GM18502 (cell line): ENCODE measurements at regions not wholly inside any gene's neighbourhood (a gene's known extent, or its start where the extent isn't known, plus 50 kb on each side); places are given as distances from the start of the nearest gene placed in this dataset.

Experiments used
- ATAC-seq: cut with Tn5 transposase; IDR thresholded peaks from one replicate; pipeline ENCODE4 v1.9.1; 2021; ENCODE audit warnings: mild to moderate bottlenecking; ENCODE audit not compliant: unreplicated experiment, poor library complexity

DNA sequence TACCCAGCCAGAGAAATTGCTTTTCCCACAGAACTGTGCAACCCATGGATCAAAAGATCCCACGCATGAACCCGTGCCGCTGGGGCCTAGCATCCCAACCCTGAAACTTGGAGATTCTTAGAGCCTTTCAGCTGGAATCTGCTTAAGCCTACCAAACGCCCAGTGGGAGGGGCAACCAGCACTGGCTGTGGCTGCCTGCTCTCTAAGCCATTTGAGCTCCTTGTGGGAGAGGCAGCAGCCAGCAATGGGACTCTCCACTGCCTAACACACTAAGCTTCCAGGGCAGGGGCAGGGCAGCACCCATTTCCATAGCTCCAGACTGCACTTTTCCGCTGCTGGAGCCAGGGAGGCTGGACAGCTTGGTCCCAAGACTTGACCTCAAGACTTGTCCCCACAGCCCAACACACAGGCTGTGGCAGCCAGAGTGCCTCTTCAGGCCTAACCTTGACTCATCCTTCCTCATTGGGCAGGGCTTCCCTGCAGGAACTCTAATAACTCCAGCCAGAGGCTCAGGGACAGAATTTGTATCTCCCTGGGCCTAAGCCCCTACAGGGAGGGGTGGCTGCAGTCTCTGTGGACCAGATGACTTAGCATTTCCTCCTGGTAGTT, 437.4 kb downstream of the MTRR start:
- ATAC-seq: no peak

GRCh38 chr5:8314965-8315364, 446.0 kb downstream of the MTRR start:
- ATAC-seq: no peak

DNA sequence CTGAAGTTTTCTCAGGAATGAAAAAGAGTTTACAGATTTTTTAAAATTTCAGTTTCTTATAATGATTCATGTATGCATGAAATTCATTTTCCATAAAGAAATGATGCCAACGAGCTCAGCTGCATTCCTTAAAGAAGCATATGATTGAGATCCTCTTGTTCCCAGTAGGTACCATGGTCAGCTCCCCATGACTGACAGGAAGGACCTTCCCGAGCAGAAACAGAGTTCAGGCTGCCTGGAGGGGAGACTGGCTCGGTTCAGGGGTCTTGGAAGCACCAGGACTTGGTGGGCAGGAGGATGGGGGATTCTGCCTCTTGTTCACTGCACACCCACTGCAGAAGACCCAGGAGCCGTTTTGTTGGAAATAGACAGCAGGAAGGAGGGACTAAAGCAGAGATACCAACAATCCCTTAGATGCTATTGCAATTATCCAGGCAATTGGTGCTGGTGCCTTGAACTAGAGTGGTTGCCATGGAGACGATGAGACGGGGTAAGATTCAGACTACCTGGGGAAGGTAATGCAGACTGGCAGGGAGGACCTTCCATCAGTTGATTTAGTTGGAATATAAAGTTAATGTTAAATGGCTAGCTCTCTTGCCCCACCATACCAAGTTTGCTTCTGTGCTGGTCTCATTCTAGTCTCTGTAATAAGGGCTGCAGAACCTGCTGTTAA, 447.8 kb downstream of the MTRR start:
- no peak for ATAC-seq

DNA sequence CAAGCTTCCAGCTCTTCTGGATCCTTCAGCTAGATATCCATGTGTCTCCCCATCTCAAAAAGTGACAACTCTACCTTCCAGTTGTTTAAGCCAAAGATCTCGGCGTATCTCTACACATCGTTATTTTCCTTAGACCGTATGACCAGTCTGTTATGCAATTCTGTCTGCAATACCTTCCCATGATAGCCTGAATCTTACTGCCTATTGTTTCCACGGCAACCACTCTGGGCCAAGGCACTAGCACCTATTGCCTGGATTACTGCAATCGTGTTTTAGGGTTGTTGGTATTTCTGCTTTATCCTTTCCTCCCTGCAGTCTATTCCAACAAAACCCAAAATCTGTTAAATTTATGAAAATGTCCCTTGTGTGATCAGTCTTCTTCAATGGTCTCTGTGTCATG, 448.4 kb downstream of the MTRR start:
- ATAC-seq: no peak

GRCh38 chr5:8320244-8320643, 451.3 kb downstream of the MTRR start:
- ATAC-seq: no peak

DNA sequence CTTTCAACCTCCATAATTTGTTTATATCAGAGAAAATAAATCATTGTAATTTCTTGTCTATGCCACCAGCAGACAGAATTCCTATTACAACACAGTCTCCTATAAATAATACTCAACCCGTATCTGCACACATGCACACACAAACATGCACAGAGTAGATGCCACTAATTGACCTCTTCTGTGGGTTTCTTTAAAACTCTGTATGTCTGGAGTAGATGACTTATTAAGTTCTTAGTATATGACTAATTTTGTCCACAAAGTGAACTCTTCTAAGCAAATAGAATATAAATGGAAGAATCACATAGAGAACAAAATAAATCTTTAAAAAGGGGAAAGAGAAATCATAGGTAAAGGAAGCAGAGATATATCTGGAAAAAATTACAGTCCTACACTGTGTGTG, 452.3 kb downstream of the MTRR start:
- no peak for ATAC-seq

DNA sequence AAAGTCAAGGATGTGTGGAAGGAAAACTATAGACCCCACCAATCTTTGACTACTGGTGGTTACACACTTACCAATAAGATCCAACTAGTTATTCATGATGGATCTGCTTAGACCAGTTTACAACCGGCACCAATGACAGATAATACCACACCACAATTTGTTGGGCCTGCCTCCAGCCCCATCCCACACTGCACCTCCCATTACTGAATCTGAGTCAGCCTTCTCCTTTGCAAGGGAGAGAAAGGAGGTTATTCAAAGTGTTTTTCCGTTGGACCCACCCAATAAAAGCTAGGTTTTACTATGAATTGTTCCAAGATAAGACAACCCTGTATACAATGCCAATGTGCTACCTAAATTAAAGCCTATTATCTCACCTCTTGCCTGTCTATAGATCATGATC, 453.5 kb downstream of the MTRR start:
- no peak for ATAC-seq

GRCh38 chr5:8327016-8327415, 458.1 kb downstream of the MTRR start:
- no peak for ATAC-seq

GRCh38 chr5:8329773-8330172, 460.8 kb downstream of the MTRR start:
- no peak for ATAC-seq

DNA sequence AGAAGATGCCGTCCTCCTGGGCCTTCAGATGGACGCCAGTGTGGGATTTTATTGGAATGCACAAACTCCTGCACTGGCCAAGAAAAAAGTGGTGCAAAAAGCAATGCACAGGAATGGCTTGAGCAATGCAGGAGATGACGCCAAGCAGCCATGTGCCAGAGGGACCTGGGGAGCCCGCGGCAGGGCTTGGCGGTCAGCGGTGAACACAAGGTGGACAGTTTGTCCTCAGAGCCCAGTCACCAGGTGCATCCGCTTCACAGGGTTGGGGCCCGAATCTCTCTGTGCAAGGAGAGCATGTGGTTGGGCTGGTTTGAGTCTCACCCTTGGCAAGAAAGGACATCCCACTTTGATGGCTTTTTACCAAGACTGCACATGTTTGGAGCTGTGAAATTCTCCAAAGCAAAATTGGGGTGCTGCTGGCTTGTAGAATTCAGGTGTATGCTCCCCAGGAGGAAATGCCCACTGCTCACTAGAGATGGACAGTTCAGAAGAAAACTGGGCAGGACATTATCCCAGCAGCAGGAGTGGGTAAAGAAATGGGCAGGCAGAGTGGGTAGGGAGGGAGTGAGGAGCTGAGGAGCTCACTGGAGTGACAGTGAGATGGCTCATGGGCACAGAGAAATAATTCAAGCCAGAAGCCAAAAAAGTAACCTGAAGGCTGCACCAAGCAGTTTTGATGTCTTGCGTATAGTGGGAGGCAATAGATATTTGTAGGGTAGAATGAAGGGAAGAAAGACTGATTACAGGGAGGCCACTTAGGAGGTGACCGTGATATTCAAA, 463.9 kb downstream of the MTRR start:
- ATAC-seq: no peak

- no peak for ATAC-seq
These were observed 464.5 kb downstream of the MTRR start for GRCh38 chr5:8333485-8333884.

DNA sequence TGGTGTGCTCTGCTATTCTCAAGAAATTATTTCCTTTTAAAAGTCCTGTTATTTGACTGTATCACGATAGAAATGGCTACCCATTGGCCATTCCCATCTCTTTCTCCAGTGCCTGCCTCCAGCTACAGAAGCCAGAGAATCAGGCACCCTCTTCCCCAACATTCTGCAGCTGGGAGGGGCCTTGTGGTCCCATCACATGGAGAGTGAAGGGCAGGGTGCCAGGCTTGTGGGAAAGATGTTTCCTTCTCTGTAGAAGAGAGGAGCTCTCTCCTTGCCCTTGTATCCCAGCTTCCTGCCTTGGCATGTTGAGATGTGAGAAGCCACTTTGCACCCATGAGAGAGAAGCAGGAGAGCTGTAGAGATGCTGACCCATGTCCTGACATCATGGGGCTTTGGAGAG, 465.0 kb downstream of the MTRR start:
- no peak for ATAC-seq

DNA sequence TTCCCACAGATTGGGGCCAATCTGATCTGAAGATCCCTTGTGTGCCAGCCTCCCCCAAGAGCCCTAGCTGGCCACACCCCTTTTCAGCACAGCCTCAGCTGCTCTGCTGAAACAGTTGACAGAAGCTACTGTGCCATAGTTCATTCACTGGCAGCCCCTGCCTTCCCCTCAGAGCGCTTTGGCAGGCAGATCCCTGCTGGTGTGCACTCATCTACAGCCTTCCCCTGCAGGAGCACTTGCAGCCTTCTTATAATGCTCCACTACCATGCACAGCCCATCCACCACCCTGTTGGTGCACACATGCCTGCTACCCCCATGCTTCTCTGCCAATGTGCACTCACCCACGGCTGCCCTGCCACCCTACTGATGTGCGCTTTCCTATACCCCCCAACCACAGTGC, 471.3 kb downstream of the MTRR start:
- ATAC-seq: no peak

GRCh38 chr5:8340739-8341344, 471.9 kb downstream of the MTRR start:
- peak; percentile 46 for ATAC-seq

DNA sequence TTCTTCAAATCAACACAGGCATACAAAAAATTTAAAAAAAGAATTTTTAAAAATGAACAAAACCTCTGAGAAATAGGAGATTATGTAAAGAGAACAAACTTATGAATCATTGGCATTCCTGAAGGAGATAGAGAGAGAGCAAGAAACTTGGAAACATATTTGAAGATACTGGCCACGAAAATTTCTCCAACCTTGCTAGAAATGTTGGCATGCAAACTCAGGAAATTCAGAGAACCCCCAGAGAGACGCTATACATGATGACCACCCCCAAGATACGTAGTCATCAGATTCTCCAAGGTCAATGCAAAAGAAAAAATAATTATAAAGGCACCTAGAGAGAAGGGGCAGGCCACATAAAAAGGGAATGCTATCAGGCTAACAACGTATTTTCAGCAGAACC, 472.5 kb downstream of the MTRR start:
- ATAC-seq: no peak

- ATAC-seq: no peak
These were observed 479.0 kb downstream of the MTRR start for GRCh38 chr5:8347984-8348383.

GRCh38 chr5:8349855-8350254, 480.9 kb downstream of the MTRR start:
- ATAC-seq: peak; percentile 98

- ATAC-seq: no peak
These were observed 481.8 kb downstream of the MTRR start for GRCh38 chr5:8350644-8351339.

GRCh38 chr5:8355981-8356380, 487.0 kb downstream of the MTRR start:
- no peak for ATAC-seq

DNA sequence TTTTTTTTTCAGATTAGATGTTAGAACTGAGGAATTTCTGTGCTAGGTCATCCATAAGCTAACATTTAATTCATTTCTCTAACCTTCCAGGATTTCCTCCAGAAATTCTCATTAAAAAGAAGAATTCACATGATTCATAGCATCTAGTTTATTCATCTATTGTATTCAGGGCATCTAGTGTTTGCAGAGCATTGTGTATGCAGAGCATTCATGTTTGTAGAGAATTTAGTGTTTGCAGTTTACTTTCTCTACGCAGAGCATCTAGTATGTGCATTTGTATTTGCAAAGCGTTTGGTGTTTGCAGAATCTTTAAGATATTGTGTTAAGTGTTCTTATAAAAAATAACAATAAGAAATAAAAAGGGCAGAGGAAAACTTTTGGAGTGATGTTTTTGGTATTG, 491.1 kb downstream of the MTRR start:
- no peak for ATAC-seq

DNA sequence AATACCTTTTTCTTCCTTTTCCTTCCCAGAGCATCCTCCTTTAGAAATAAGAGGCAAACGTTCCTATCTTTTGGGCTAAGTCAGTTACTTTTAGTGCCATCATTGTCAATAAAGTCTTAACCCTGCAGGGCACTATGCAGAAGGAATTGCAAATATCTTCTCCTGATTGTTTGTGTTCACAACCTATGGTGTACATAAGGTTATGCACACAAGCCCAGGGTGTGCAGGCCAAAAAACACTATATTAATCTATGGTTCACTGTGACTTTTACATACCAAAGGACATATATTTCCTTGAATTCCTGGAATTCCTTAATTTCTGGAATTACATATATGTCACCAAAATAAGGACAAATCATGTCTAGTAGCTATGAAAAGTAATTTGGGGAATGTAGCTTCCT, 493.5 kb downstream of the MTRR start:
- no peak for ATAC-seq
